PC-9 (cell line): ENCODE measurements at regions not wholly inside any gene's neighbourhood (a gene's known extent, or its start where the extent isn't known, plus 50 kb on each side); places are given as distances from the start of the nearest gene placed in this dataset.

ENCODE experiments used
- EZH2 ChIP-seq: fragments of 200-600 bp; sonication (generic); IDR thresholded peaks from 2 replicates; pipeline ENCODE4 v1.8.0; 2017; ENCODE audit warnings: antibody characterized with exemption, low read depth
- TF ChIP-seq, protein P1 (sequence below): fragments of 200-600 bp; sonication (generic); conservative IDR thresholded peaks from 2 replicates; pipeline ENCODE4 v1.6.1; 2017; ENCODE audit warnings: mixed run types, antibody characterized with exemption, mild to moderate bottlenecking, moderate library complexity

DNA sequence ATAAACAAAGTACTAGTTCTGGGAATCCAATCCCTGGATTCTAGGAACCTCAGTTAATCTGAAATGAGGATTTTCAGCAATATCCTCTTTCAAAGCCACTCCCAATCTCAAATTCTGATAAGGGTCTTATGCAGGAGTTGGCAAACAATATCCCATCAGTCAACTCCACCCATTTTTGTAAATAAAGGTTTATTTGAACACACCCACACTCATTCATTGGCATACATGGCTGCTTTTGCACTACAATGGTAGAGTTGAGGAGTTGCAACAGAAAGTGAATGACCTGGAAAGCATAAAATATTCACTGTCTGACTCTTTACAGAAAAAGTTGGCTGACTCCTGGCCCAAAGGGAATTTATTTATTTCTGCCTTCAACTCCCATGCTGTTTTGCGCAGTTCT, 157.7 kb upstream of the CDH11 start:
- TF ChIP-seq, protein P1, sequence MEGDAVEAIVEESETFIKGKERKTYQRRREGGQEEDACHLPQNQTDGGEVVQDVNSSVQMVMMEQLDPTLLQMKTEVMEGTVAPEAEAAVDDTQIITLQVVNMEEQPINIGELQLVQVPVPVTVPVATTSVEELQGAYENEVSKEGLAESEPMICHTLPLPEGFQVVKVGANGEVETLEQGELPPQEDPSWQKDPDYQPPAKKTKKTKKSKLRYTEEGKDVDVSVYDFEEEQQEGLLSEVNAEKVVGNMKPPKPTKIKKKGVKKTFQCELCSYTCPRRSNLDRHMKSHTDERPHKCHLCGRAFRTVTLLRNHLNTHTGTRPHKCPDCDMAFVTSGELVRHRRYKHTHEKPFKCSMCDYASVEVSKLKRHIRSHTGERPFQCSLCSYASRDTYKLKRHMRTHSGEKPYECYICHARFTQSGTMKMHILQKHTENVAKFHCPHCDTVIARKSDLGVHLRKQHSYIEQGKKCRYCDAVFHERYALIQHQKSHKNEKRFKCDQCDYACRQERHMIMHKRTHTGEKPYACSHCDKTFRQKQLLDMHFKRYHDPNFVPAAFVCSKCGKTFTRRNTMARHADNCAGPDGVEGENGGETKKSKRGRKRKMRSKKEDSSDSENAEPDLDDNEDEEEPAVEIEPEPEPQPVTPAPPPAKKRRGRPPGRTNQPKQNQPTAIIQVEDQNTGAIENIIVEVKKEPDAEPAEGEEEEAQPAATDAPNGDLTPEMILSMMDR: no peak
- no peak for TF ChIP-seq EZH2
